ENCODE measurements at regions not wholly inside any gene's neighbourhood (a gene's known extent, or its start where the extent isn't known, plus 50 kb on each side); places are given as distances from the start of the nearest gene placed in this dataset.

- ATAC-seq (no peak), DNase-seq (ENCODE audit: missing footprints) (no peak)
- intact Hi-C loops (cut with DNase I): no loop called here
Observed at GRCh38 chr16:51562891-51563290, 411.8 kb upstream of the SALL1 start.

- ATAC-seq: no peak
Observed at GRCh38 chr16:51559901-51560300, 408.8 kb upstream of the SALL1 start.

GRCh38 chr16:51557670-51558069 is 406.6 kb upstream of the SALL1 start:
- no peak for DNase-seq (ENCODE audit: missing footprints)
- ATAC-seq: no peak
- intact Hi-C loops (cut with DNase I): no loop called here

More at GRCh38 chr16:51559901-51560300, 408.8 kb upstream of the SALL1 start:
- intact Hi-C loops (cut with DNase I): no loop called here
- no peak for DNase-seq (ENCODE audit: missing footprints)

GRCh38 chr16:51556694-51557340 is 405.7 kb upstream of the SALL1 start:
- no peak for ATAC-seq
- intact Hi-C loops (cut with DNase I): no loop called here
- no peak for DNase-seq (ENCODE audit: missing footprints)

- intact Hi-C loops (cut with DNase I): no loop called here
- ATAC-seq (no peak), DNase-seq (ENCODE audit: missing footprints) (no peak)
Observed at GRCh38 chr16:51553910-51554309, 402.8 kb upstream of the SALL1 start.

GRCh38 chr16:51553314-51553713 is 402.2 kb upstream of the SALL1 start:
- DNase-seq (ENCODE audit: missing footprints) (no peak), ATAC-seq (no peak)

GRCh38 chr16:51550800-51551347 is 399.8 kb upstream of the SALL1 start:
- ATAC-seq: no peak
- DNase-seq (ENCODE audit: missing footprints): no peak
- intact Hi-C loops (cut with DNase I): no loop called here

More at GRCh38 chr16:51553314-51553713, 402.2 kb upstream of the SALL1 start:
- intact Hi-C loops (cut with DNase I): no loop called here

- DNase-seq (ENCODE audit: missing footprints) (no peak), ATAC-seq (no peak)
- intact Hi-C loops (cut with DNase I): no loop called here
Observed at GRCh38 chr16:51549836-51550235, 398.8 kb upstream of the SALL1 start.

- DNase-seq (ENCODE audit: missing footprints) (no peak), ATAC-seq (no peak)
- intact Hi-C loops (cut with DNase I): no loop called here
Observed at GRCh38 chr16:51545951-51546350, 394.9 kb upstream of the SALL1 start.

GRCh38 chr16:51544851-51545467 is 393.9 kb upstream of the SALL1 start:
- ATAC-seq (no peak), DNase-seq (ENCODE audit: missing footprints) (no peak)
- intact Hi-C loops (cut with DNase I): no loop called here

GRCh38 chr16:51543971-51544370 is 392.9 kb upstream of the SALL1 start:
- no peak for DNase-seq (ENCODE audit: missing footprints)
- no peak for ATAC-seq
- intact Hi-C loops (cut with DNase I): no loop called here

- ATAC-seq (no peak), DNase-seq (ENCODE audit: missing footprints) (no peak)
- intact Hi-C loops (cut with DNase I): no loop called here
Observed at GRCh38 chr16:51542981-51543815, 392.1 kb upstream of the SALL1 start.

- DNase-seq (ENCODE audit: missing footprints): no peak
- no peak for ATAC-seq
- intact Hi-C loops (cut with DNase I): no loop called here
Observed at GRCh38 chr16:51540259-51540658, 389.2 kb upstream of the SALL1 start.

- intact Hi-C loops (cut with DNase I): no loop called here
- ATAC-seq: no peak
- DNase-seq (ENCODE audit: missing footprints): no peak
Observed at GRCh38 chr16:51538707-51539498, 387.8 kb upstream of the SALL1 start.

GRCh38 chr16:51535591-51535990 is 384.5 kb upstream of the SALL1 start:
- intact Hi-C loops (cut with DNase I): no loop called here
- no peak for DNase-seq (ENCODE audit: missing footprints)
- no peak for ATAC-seq

GRCh38 chr16:51532551-51532950 is 381.5 kb upstream of the SALL1 start:
- DNase-seq (ENCODE audit: missing footprints): no peak
- ATAC-seq: no peak
- intact Hi-C loops (cut with DNase I): no loop called here

GRCh38 chr16:51531271-51531670 is 380.2 kb upstream of the SALL1 start:
- DNase-seq (ENCODE audit: missing footprints) (no peak), ATAC-seq (no peak)
- intact Hi-C loops (cut with DNase I): no loop called here

GRCh38 chr16:51527349-51527748 is 376.3 kb upstream of the SALL1 start:
- no peak for DNase-seq (ENCODE audit: missing footprints)
- intact Hi-C loops (cut with DNase I): no loop called here
- ATAC-seq: no peak

- intact Hi-C loops (cut with DNase I): no loop called here
- ATAC-seq (no peak), DNase-seq (ENCODE audit: missing footprints) (no peak)
Observed at GRCh38 chr16:51526621-51527020, 375.6 kb upstream of the SALL1 start.
